ENCODE measurements at regions not wholly inside any gene's neighbourhood (a gene's known extent, or its start where the extent isn't known, plus 50 kb on each side); places are given as distances from the start of the nearest gene placed in this dataset.
"Not testable (repeated sequence)": the region's sequence is repeated elsewhere in the genome, so short reads cannot be mapped to it uniquely, and the experiment has no call there.

DNA sequence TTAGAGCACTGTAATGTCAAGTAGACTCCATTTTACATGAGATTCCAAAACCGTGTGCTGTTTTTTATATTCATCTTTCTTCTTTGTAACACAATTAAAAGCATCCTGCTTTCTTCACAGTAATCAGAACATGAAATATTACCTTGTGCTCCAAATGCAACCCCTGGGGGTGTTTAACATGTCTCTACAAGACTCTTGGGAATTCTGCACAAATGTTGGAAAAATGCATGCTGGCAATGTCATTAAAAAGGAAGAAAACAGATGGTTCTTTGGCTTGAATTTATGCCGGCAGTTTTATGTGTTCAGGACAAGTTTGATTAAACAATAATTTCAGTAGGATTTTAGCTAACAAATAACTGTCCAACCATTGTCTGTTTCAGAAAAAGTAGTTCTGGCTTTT lies 159.1 kb downstream of the LIG4 start:
- TF ChIP-seq POLR2A (IDR thresholded peaks at IDR 0.05): no peak
- TF ChIP-seq, protein P1, sequence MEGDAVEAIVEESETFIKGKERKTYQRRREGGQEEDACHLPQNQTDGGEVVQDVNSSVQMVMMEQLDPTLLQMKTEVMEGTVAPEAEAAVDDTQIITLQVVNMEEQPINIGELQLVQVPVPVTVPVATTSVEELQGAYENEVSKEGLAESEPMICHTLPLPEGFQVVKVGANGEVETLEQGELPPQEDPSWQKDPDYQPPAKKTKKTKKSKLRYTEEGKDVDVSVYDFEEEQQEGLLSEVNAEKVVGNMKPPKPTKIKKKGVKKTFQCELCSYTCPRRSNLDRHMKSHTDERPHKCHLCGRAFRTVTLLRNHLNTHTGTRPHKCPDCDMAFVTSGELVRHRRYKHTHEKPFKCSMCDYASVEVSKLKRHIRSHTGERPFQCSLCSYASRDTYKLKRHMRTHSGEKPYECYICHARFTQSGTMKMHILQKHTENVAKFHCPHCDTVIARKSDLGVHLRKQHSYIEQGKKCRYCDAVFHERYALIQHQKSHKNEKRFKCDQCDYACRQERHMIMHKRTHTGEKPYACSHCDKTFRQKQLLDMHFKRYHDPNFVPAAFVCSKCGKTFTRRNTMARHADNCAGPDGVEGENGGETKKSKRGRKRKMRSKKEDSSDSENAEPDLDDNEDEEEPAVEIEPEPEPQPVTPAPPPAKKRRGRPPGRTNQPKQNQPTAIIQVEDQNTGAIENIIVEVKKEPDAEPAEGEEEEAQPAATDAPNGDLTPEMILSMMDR (IDR thresholded peaks at IDR 0.05): no peak
- H3K27me3 ChIP-seq: no peaks in the 10 kb centered on the region
- H3K9me3 ChIP-seq: no peaks in the 10 kb centered on the region
- no peaks in the 10 kb centered on the region for H3K36me3 ChIP-seq
- no peak overlapping the region for H3K27ac ChIP-seq
- H3K4me1 ChIP-seq: no peaks in the 10 kb centered on the region
- intact Hi-C loops (cut with DNase I): no loop called here
- 64 to 69% methylated on average over 2 of the region's 2 CpGs for WGBS, 2 donors
- DNase-seq: no peak
- H3K4me3 ChIP-seq (replicated peaks in 1 of 3): no peak overlapping the region

DNA sequence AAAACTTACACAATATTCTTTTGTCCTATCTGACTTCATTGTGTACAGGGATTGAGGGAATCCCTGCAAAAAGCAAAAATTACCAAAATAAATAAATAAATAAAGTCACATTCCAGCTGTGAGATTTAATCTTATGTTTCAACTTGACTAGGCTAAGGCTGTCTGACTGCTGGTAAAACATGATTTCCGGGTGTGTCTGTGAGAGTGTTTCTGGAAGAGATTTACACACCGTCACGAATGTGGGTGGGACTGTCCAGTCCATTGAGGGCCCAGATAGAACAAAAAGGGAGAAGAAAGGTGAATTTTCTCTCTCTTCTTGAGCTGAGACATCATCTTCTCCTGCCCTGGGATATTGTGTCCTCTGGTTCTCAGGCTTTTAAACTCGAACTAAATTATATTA lies 166.1 kb downstream of the LIG4 start:
- H3K4me3 ChIP-seq (replicated peaks in 1 of 3): no peak overlapping the region
- TF ChIP-seq POLR2A (IDR thresholded peaks at IDR 0.05): no peak
- TF ChIP-seq, protein P1 (IDR thresholded peaks at IDR 0.05): no peak
- intact Hi-C loops (cut with DNase I): no loop called here

DNA sequence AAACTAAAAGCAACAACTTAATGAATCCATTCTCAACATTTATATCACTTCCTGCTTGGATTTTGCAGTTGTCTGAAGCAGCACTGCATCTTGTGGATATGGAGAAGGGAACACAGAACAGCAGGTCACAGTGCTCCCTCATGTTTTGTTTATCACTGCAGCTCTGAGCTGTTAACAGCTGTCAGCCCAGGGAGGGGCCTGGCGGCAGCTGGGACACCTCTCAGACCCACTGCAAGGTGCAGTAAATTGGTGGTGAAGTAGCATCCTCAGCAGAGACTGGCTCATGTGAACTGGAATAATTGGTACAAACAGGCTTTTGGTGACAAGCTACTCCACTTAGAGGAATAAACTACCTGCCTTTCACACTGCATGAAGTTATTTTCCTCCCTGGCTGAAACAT lies 170.4 kb downstream of the LIG4 start:
- TF ChIP-seq, protein P1 (IDR thresholded peaks at IDR 0.05): no peak
- TF ChIP-seq POLR2A (IDR thresholded peaks at IDR 0.05): no peak
- intact Hi-C loops (cut with DNase I): no loop called here
- DNase-seq: no peak
- 0 to 40% methylated on average over 1 of the region's 1 CpG for WGBS, 2 donors
- H3K9me3 ChIP-seq: no peaks in the 10 kb centered on the region
- no peaks in the 10 kb centered on the region for H3K27me3 ChIP-seq
- H3K4me1 ChIP-seq: no peaks in the 10 kb centered on the region
- no peak overlapping the region for H3K27ac ChIP-seq
- no peak overlapping the region for H3K4me3 ChIP-seq (replicated peaks in 1 of 3)
- H3K36me3 ChIP-seq: no peaks in the 10 kb centered on the region

More for the DNA sequence above, 166.1 kb downstream of the LIG4 start:
- H3K27me3 ChIP-seq: no peaks in the 10 kb centered on the region
- no peaks in the 10 kb centered on the region for H3K9me3 ChIP-seq
- DNase-seq: no peak
- H3K4me1 ChIP-seq: no peaks in the 10 kb centered on the region
- 66 to 74% methylated on average over 4 of the region's 4 CpGs for WGBS, 2 donors
- no peak overlapping the region for H3K27ac ChIP-seq
- H3K36me3 ChIP-seq: no peaks in the 10 kb centered on the region

DNA sequence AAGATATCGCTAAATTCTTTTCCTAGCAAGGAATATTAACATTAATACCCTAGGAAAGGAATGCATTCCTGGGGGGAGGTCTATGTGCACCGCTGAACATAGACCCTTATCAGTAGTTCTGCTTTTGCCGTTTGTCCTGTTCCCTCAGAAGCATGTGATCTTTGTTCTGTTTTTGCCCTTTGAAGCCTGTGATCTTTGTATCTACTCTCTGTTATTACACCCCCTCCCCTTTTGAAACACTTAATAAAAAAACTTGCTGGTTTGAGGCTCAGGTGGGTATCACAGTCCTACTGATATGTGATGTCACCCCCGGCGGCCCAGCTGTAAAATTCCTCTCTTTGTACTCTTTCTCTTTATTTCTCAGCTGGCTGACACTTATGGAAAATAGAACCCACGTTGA lies 172.5 kb downstream of the LIG4 start:
- WGBS, 2 donors: 73 to 77% methylated on average over 6 of the region's 6 CpGs
- H3K4me3 ChIP-seq (replicated peaks in 1 of 3); intact Hi-C loops (cut with DNase I); H3K4me1 ChIP-seq; H3K27me3 ChIP-seq; DNase-seq; H3K27ac ChIP-seq; H3K36me3 ChIP-seq; H3K9me3 ChIP-seq: not testable (repeated sequence)

DNA sequence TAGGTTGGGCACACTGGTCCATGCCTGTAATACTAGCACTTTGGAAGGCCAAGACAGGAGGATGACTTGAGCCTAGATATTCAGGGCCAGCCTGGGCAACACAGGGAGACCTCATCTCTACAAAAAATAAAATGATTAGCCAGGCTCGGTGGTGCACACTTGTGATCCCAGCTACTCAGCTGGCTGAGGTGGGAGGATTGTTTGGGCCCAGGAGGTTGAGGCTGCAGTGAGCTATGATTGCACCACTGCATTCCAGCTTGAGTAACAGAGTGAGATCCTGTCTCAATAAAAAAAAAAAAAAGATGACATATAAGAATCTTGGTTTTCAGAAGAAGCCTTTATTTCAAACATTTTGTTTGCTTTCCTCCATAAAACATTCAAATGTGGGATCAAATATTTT lies 178.0 kb downstream of the LIG4 start:
- TF ChIP-seq POLR2A (IDR thresholded peaks at IDR 0.05): no peak
- TF ChIP-seq, protein P1 (IDR thresholded peaks at IDR 0.05): no peak
- DNase-seq: no peak
- Histone ChIP-seq H3K9me3 (no peaks in the 10 kb centered on the region), H3K4me1 (no peaks in the 10 kb centered on the region), H3K4me3 (replicated peaks in 1 of 3) (no peak overlapping the region), H3K27ac (no peak overlapping the region), H3K36me3 (no peaks in the 10 kb centered on the region), H3K27me3 (no peaks in the 10 kb centered on the region)
- WGBS, 2 donors: 48 to 63% methylated on average over 1 of the region's 1 CpG
- intact Hi-C loops (cut with DNase I): no loop called here

DNA sequence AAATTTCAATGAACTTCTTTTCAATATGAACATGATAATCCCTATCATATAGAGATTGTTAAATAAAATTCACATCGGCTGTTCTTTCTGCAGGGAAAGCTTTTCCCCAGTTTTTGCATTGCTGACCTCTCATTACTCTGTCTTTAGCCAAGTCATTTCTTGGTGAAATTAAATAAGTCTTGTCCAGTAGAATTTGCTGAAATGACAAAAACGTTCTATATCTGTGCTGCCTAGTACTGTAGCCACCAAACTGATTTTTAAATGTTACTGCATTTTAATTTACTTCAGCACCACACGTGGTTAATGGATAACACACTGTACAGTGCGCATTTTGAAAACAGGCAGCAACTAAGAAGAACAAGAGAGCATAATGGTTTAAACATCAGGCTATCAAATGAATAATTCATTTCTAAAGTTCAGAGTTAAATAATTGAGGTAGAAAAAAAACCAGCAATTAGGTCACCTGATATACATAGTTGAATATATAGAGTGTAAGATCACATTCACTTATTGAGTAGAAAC lies 178.9 kb downstream of the LIG4 start:
- Histone ChIP-seq H3K4me3 (replicated peaks in 1 of 3) (no peak overlapping the region), H3K9me3 (no peaks in the 10 kb centered on the region), H3K4me1 (no peaks in the 10 kb centered on the region), H3K36me3 (no peaks in the 10 kb centered on the region), H3K27ac (no peak overlapping the region), H3K27me3 (no peaks in the 10 kb centered on the region)
- WGBS, 2 donors: 76 to 78% methylated on average over 4 of the region's 4 CpGs
- no peak for DNase-seq
- TF ChIP-seq, protein P1 (IDR thresholded peaks at IDR 0.05): no peak
- no peak for TF ChIP-seq POLR2A (IDR thresholded peaks at IDR 0.05)
- intact Hi-C loops (cut with DNase I): no loop called here

Measured in thyroid gland (tissue), 4 donors.